Astrocyte (in vitro differentiated cells and primary cell): ENCODE measurements at regions not wholly inside any gene's neighbourhood (a gene's known extent, or its start where the extent isn't known, plus 50 kb on each side); places are given as distances from the start of the nearest gene placed in this dataset.
A peak's percentile ranks its signal among the peaks of the same experiment; 100 is the strongest.

ENCODE experiments used
- DNase-seq: peaks from one replicate; pipeline ENCODE4 v3.0.0-alpha.2; 2010; ENCODE audit warnings: low read depth
- FAIRE-seq: peaks from 2 replicates; lab custom pipeline; 2011; peaks lifted over from hg19 to GRCh38; lab: Jason Lieb, UNC
- H2AFZ ChIP-seq: 2 replicates; pipeline ENCODE4 v1.6.0; 2012; ENCODE audit warnings: low read depth, low read length, inconsistent platforms
- H3K27ac ChIP-seq: 2 replicates; pipeline ENCODE4 v1.5.1; 2011; ENCODE audit warnings: low read depth, low read length, inconsistent platforms
- H3K27me3 ChIP-seq: 2 replicates; pipeline ENCODE4 v1.6.0; 2011; ENCODE audit warnings: low read length, inconsistent platforms; ENCODE audit not compliant: insufficient read depth
- H3K36me3 ChIP-seq: 2 replicates; pipeline ENCODE4 v1.5.1; 2011; ENCODE audit warnings: low read length, inconsistent platforms; ENCODE audit not compliant: insufficient read depth
- H3K4me1 ChIP-seq: 2 replicates; pipeline ENCODE4 v1.5.1; 2011; ENCODE audit warnings: low read length, inconsistent platforms; ENCODE audit not compliant: insufficient read depth
- H3K4me2 ChIP-seq: 2 replicates; pipeline ENCODE4 v1.6.0; 2012; ENCODE audit warnings: low read length, inconsistent platforms
- H3K4me3 ChIP-seq: 2 replicates; pipeline ENCODE4 v1.5.1; 2011; ENCODE audit warnings: low read depth, mild to moderate bottlenecking, low read length, inconsistent platforms; ENCODE audit not compliant: insufficient read depth
- H3K79me2 ChIP-seq: 2 replicates; pipeline ENCODE4 v1.6.0; 2012; ENCODE audit warnings: mild to moderate bottlenecking, low read length, inconsistent platforms; ENCODE audit not compliant: insufficient read depth
- H3K9ac ChIP-seq: 2 replicates; pipeline ENCODE4 v1.6.0; 2012; ENCODE audit warnings: mild to moderate bottlenecking, low read length, inconsistent platforms
- H3K9me3 ChIP-seq: 2 replicates; pipeline ENCODE4 v1.5.1; 2012; ENCODE audit warnings: low read depth, mild to moderate bottlenecking, low read length, inconsistent platforms; ENCODE audit not compliant: insufficient read depth
- H4K20me1 ChIP-seq: 2 replicates; pipeline ENCODE4 v1.6.0; 2012; ENCODE audit warnings: low read length, inconsistent platforms; ENCODE audit not compliant: insufficient read depth
- H3K27ac Mint-ChIP-seq: one replicate; pipeline ENCODE4 v1.8.0; 2021; ENCODE audit warnings: mild to moderate bottlenecking, mixed read lengths; ENCODE audit not compliant: unreplicated experiment
- H3K27me3 Mint-ChIP-seq: one replicate; pipeline ENCODE4 v1.8.0; 2021; ENCODE audit warnings: low read depth, mixed read lengths; ENCODE audit not compliant: unreplicated experiment
- H3K36me3 Mint-ChIP-seq: one replicate; pipeline ENCODE4 v1.8.0; 2021; ENCODE audit warnings: low read depth, mixed read lengths; ENCODE audit not compliant: unreplicated experiment
- H3K4me1 Mint-ChIP-seq: one replicate; pipeline ENCODE4 v1.8.0; 2021; ENCODE audit warnings: low read depth, mixed read lengths; ENCODE audit not compliant: unreplicated experiment
- H3K4me3 Mint-ChIP-seq: one replicate; pipeline ENCODE4 v1.8.0; 2021; ENCODE audit warnings: mild to moderate bottlenecking, moderate library complexity, mixed read lengths; ENCODE audit not compliant: unreplicated experiment
- H3K9me3 Mint-ChIP-seq: one replicate; pipeline ENCODE4 v1.8.0; 2021; ENCODE audit warnings: mild to moderate bottlenecking, mixed read lengths; ENCODE audit not compliant: unreplicated experiment
- CTCF ChIP-seq: IDR thresholded peaks from 2 replicates; pipeline ENCODE4 v1.5.1; 2011; ENCODE audit warnings: low read depth, mild to moderate bottlenecking, inconsistent platforms, low read length, moderate library complexity; ENCODE audit not compliant: insufficient read depth
- EZH2 ChIP-seq: IDR thresholded peaks from 2 replicates; pipeline ENCODE4 v1.6.1; 2012; ENCODE audit warnings: mild to moderate bottlenecking, low read length, inconsistent platforms; ENCODE audit not compliant: insufficient read depth

- TF ChIP-seq CTCF (no peak), EZH2 (no peak)
- Histone ChIP-seq H3K4me1 (no peaks in the 10 kb centered on the region), H3K9ac (no peak overlapping the region), H3K4me2 (no peak overlapping the region), H4K20me1 (no peaks in the 10 kb centered on the region), H3K36me3 (no peaks in the 10 kb centered on the region), H3K79me2 (no peaks in the 10 kb centered on the region), H3K27me3 (no peaks in the 10 kb centered on the region), H2AFZ (peak overlapping the region; percentile 30), H3K9me3 (no peaks in the 10 kb centered on the region), H3K27ac (no peak overlapping the region), H3K4me3 (no peak overlapping the region)
- peaks cover 7% of the 10 kb centered on the region for H3K4me1 Mint-ChIP-seq
- FAIRE-seq (no peak), DNase-seq (no peak)
- no peak overlapping the region for H3K27ac Mint-ChIP-seq
- H3K9me3 Mint-ChIP-seq, result peaks cover 1% of the 10 kb centered on the region
- H3K4me3 Mint-ChIP-seq, result no peak overlapping the region
- H3K27me3 Mint-ChIP-seq, result no peaks in the 10 kb centered on the region
- H3K36me3 Mint-ChIP-seq, result no peaks in the 10 kb centered on the region
Observed at GRCh38 chr6:71446470-71446869, 157.9 kb downstream of the OGFRL1 start.

- no peaks in the 10 kb centered on the region for H3K27me3 Mint-ChIP-seq
- H3K9me3 ChIP-seq, result no peaks in the 10 kb centered on the region
- no peaks in the 10 kb centered on the region for H3K4me1 ChIP-seq
- H3K27ac ChIP-seq, result no peak overlapping the region
- H3K36me3 ChIP-seq, result no peaks in the 10 kb centered on the region
- no peak overlapping the region for H3K27ac Mint-ChIP-seq
- no peaks in the 10 kb centered on the region for H3K79me2 ChIP-seq
- peak overlapping the region; percentile 14 for H2AFZ ChIP-seq
- no peak overlapping the region for H3K9ac ChIP-seq
- H3K9me3 Mint-ChIP-seq, result no peaks in the 10 kb centered on the region
- H3K4me3 ChIP-seq, result no peak overlapping the region
- H3K27me3 ChIP-seq, result no peaks in the 10 kb centered on the region
- peak; percentile 55 for FAIRE-seq
- no peaks in the 10 kb centered on the region for H4K20me1 ChIP-seq
- no peak overlapping the region for H3K4me3 Mint-ChIP-seq
- TF ChIP-seq EZH2, result no peak
- TF ChIP-seq CTCF, result no peak
- H3K4me1 Mint-ChIP-seq, result peaks cover 4% of the 10 kb centered on the region
- no peak for DNase-seq
- H3K36me3 Mint-ChIP-seq, result no peaks in the 10 kb centered on the region
- no peak overlapping the region for H3K4me2 ChIP-seq
Observed at GRCh38 chr6:71452697-71453370, 164.2 kb downstream of the OGFRL1 start.

GRCh38 chr6:71453371-71453706 lies 164.7 kb downstream of the OGFRL1 start:
- Histone ChIP-seq H3K4me1 (no peaks in the 10 kb centered on the region), H3K9ac (no peak overlapping the region), H3K36me3 (no peaks in the 10 kb centered on the region), H3K27ac (no peak overlapping the region), H3K9me3 (no peaks in the 10 kb centered on the region), H4K20me1 (no peaks in the 10 kb centered on the region), H3K4me2 (no peak overlapping the region), H2AFZ (no peak overlapping the region), H3K27me3 (no peaks in the 10 kb centered on the region), H3K4me3 (no peak overlapping the region), H3K79me2 (no peaks in the 10 kb centered on the region)
- no peak for TF ChIP-seq EZH2
- no peak for TF ChIP-seq CTCF
- H3K4me1 Mint-ChIP-seq, result peaks cover 4% of the 10 kb centered on the region
- no peak overlapping the region for H3K27ac Mint-ChIP-seq
- FAIRE-seq, result no peak
- no peaks in the 10 kb centered on the region for H3K36me3 Mint-ChIP-seq
- no peak overlapping the region for H3K4me3 Mint-ChIP-seq
- no peaks in the 10 kb centered on the region for H3K27me3 Mint-ChIP-seq
- DNase-seq, result no peak
- H3K9me3 Mint-ChIP-seq, result no peaks in the 10 kb centered on the region
